ENCODE measurements at regions not wholly inside any gene's neighbourhood (a gene's known extent, or its start where the extent isn't known, plus 50 kb on each side); places are given as distances from the start of the nearest gene placed in this dataset.
"Not testable (repeated sequence)": the region's sequence is repeated elsewhere in the genome, so short reads cannot be mapped to it uniquely, and the experiment has no call there.

GRCh38 chr6:165842281-165842936, 179.4 kb upstream of the PDE10A start:
- H3K9me3 ChIP-seq (ENCODE audit: control insufficient read depth, low read length), result no peaks in the 10 kb centered on the region
- H3K27ac ChIP-seq (ENCODE audit: low read length), result no peak overlapping the region
- intact Hi-C loops (cut with DNase I), result no loop called here
- ATAC-seq (no peak), DNase-seq (no peak)
- no peak overlapping the region for H3K4me3 ChIP-seq (ENCODE audit: low read length)
- H3K4me1 ChIP-seq (ENCODE audit: control insufficient read depth, insufficient read depth, low read length), result no peaks in the 10 kb centered on the region
- H3K27me3 ChIP-seq (ENCODE audit: control insufficient read depth, insufficient read depth), result no peaks in the 10 kb centered on the region
- 82% methylated on average over 12 of the region's 12 CpGs for WGBS

GRCh38 chr6:165841153-165841558, 178.1 kb upstream of the PDE10A start:
- DNase-seq (no peak), ATAC-seq (no peak)
- Histone ChIP-seq H3K4me3 (ENCODE audit: low read length) (no peak overlapping the region), H3K27ac (ENCODE audit: low read length) (no peak overlapping the region), H3K27me3 (ENCODE audit: control insufficient read depth, insufficient read depth) (no peaks in the 10 kb centered on the region), H3K4me1 (ENCODE audit: control insufficient read depth, insufficient read depth, low read length) (no peaks in the 10 kb centered on the region), H3K9me3 (ENCODE audit: control insufficient read depth, low read length) (no peaks in the 10 kb centered on the region)
- intact Hi-C loops (cut with DNase I), result no loop called here
- WGBS, result 89% methylated on average over 9 of the region's 9 CpGs

GRCh38 chr6:165837948-165838745, 175.1 kb upstream of the PDE10A start:
- no peaks in the 10 kb centered on the region for H3K9me3 ChIP-seq (ENCODE audit: control insufficient read depth, low read length)
- no peak overlapping the region for H3K4me3 ChIP-seq (ENCODE audit: low read length)
- WGBS, result 86% methylated on average over 9 of the region's 9 CpGs
- DNase-seq (no peak), ATAC-seq (no peak)
- no peaks in the 10 kb centered on the region for H3K27me3 ChIP-seq (ENCODE audit: control insufficient read depth, insufficient read depth)
- intact Hi-C loops (cut with DNase I), result no loop called here
- no peak overlapping the region for H3K27ac ChIP-seq (ENCODE audit: low read length)
- no peaks in the 10 kb centered on the region for H3K4me1 ChIP-seq (ENCODE audit: control insufficient read depth, insufficient read depth, low read length)

- H3K27me3 ChIP-seq (ENCODE audit: control insufficient read depth, insufficient read depth); DNase-seq; H3K4me1 ChIP-seq (ENCODE audit: control insufficient read depth, insufficient read depth, low read length); H3K4me3 ChIP-seq (ENCODE audit: low read length); intact Hi-C loops (cut with DNase I); H3K27ac ChIP-seq (ENCODE audit: low read length); ATAC-seq; H3K9me3 ChIP-seq (ENCODE audit: control insufficient read depth, low read length): not testable (repeated sequence)
- 94% methylated on average over 4 of the region's 4 CpGs for WGBS
Observed at GRCh38 chr6:165836648-165837047, 173.6 kb upstream of the PDE10A start.

- Histone ChIP-seq H3K4me1 (ENCODE audit: control insufficient read depth, insufficient read depth, low read length) (no peaks in the 10 kb centered on the region), H3K9me3 (ENCODE audit: control insufficient read depth, low read length) (no peaks in the 10 kb centered on the region), H3K27me3 (ENCODE audit: control insufficient read depth, insufficient read depth) (no peaks in the 10 kb centered on the region), H3K27ac (ENCODE audit: low read length) (no peak overlapping the region), H3K4me3 (ENCODE audit: low read length) (no peak overlapping the region)
- ATAC-seq, result peak in 1 of 2 donors; percentile 31
- DNase-seq, result no peak
- WGBS, result 60% methylated on average over 13 of the region's 13 CpGs
- intact Hi-C loops (cut with DNase I), result no loop called here
Observed at GRCh38 chr6:165835410-165835851, 172.4 kb upstream of the PDE10A start.

GRCh38 chr6:165834613-165835259, 171.7 kb upstream of the PDE10A start:
- WGBS, result 33% methylated on average over 11 of the region's 11 CpGs
- Histone ChIP-seq H3K27ac (ENCODE audit: low read length) (no peak overlapping the region), H3K9me3 (ENCODE audit: control insufficient read depth, low read length) (no peaks in the 10 kb centered on the region), H3K4me3 (ENCODE audit: low read length) (no peak overlapping the region), H3K4me1 (ENCODE audit: control insufficient read depth, insufficient read depth, low read length) (no peaks in the 10 kb centered on the region), H3K27me3 (ENCODE audit: control insufficient read depth, insufficient read depth) (no peaks in the 10 kb centered on the region)
- peak; percentile 43 to 72 for ATAC-seq
- intact Hi-C loops (cut with DNase I), result no loop called here
- DNase-seq, result peak; percentile 50 to 77 (median 72)

- Histone ChIP-seq H3K27ac (ENCODE audit: low read length) (no peak overlapping the region), H3K4me1 (ENCODE audit: control insufficient read depth, insufficient read depth, low read length) (no peaks in the 10 kb centered on the region), H3K4me3 (ENCODE audit: low read length) (no peak overlapping the region), H3K27me3 (ENCODE audit: control insufficient read depth, insufficient read depth) (no peaks in the 10 kb centered on the region), H3K9me3 (ENCODE audit: control insufficient read depth, low read length) (no peaks in the 10 kb centered on the region)
- DNase-seq (no peak), ATAC-seq (no peak)
- intact Hi-C loops (cut with DNase I), result no loop called here
- WGBS, result 94% methylated on average over 3 of the region's 3 CpGs
Observed at GRCh38 chr6:165833355-165833754, 170.3 kb upstream of the PDE10A start.

GRCh38 chr6:165831812-165832510, 168.9 kb upstream of the PDE10A start:
- H3K27ac ChIP-seq (ENCODE audit: low read length), result no peak overlapping the region
- no peak for DNase-seq
- WGBS, result 59% methylated on average over 8 of the region's 8 CpGs
- H3K4me3 ChIP-seq (ENCODE audit: low read length), result no peak overlapping the region
- no peaks in the 10 kb centered on the region for H3K4me1 ChIP-seq (ENCODE audit: control insufficient read depth, insufficient read depth, low read length)
- no peaks in the 10 kb centered on the region for H3K27me3 ChIP-seq (ENCODE audit: control insufficient read depth, insufficient read depth)
- ATAC-seq, result no peak
- no peaks in the 10 kb centered on the region for H3K9me3 ChIP-seq (ENCODE audit: control insufficient read depth, low read length)
- intact Hi-C loops (cut with DNase I), result no loop called here

- 84% methylated on average over 5 of the region's 5 CpGs for WGBS
- H3K27ac ChIP-seq (ENCODE audit: low read length), result no peak overlapping the region
- H3K9me3 ChIP-seq (ENCODE audit: control insufficient read depth, low read length), result no peaks in the 10 kb centered on the region
- H3K27me3 ChIP-seq (ENCODE audit: control insufficient read depth, insufficient read depth), result no peaks in the 10 kb centered on the region
- no peak overlapping the region for H3K4me3 ChIP-seq (ENCODE audit: low read length)
- no peaks in the 10 kb centered on the region for H3K4me1 ChIP-seq (ENCODE audit: control insufficient read depth, insufficient read depth, low read length)
- intact Hi-C loops (cut with DNase I), result no loop called here
- DNase-seq (no peak), ATAC-seq (no peak)
Observed at GRCh38 chr6:165830761-165831160, 167.7 kb upstream of the PDE10A start.

GRCh38 chr6:165829376-165829775, 166.3 kb upstream of the PDE10A start:
- Histone ChIP-seq H3K4me1 (ENCODE audit: control insufficient read depth, insufficient read depth, low read length) (no peaks in the 10 kb centered on the region), H3K4me3 (ENCODE audit: low read length) (no peak overlapping the region), H3K27ac (ENCODE audit: low read length) (no peak overlapping the region), H3K27me3 (ENCODE audit: control insufficient read depth, insufficient read depth) (no peaks in the 10 kb centered on the region), H3K9me3 (ENCODE audit: control insufficient read depth, low read length) (no peaks in the 10 kb centered on the region)
- intact Hi-C loops (cut with DNase I), result no loop called here
- WGBS, result 98% methylated on average over 6 of the region's 6 CpGs
- DNase-seq, result no peak
- ATAC-seq, result no peak

GRCh38 chr6:165827190-165827518, 164.1 kb upstream of the PDE10A start:
- no peak overlapping the region for H3K27ac ChIP-seq (ENCODE audit: low read length)
- H3K9me3 ChIP-seq (ENCODE audit: control insufficient read depth, low read length), result no peaks in the 10 kb centered on the region
- H3K4me1 ChIP-seq (ENCODE audit: control insufficient read depth, insufficient read depth, low read length), result no peaks in the 10 kb centered on the region
- no peak for DNase-seq
- ATAC-seq, result peak in 1 of 2 donors; percentile 22
- WGBS, result 97% methylated on average over 19 of the region's 19 CpGs
- no peak overlapping the region for H3K4me3 ChIP-seq (ENCODE audit: low read length)
- H3K27me3 ChIP-seq (ENCODE audit: control insufficient read depth, insufficient read depth), result no peaks in the 10 kb centered on the region
- intact Hi-C loops (cut with DNase I), result no loop called here

All from right cardiac atrium (tissue), 5 donors.